Stimulated activated CD4-positive, alpha-beta T cell treated with anti-CD3 and anti-CD28 coated beads, Interleukin-1b, Interleukin-23, amount 100 ng/mL, for 48 hours (primary cell): ENCODE measurements at regions not wholly inside any gene's neighbourhood (a gene's known extent, or its start where the extent isn't known, plus 50 kb on each side); places are given as distances from the start of the nearest gene placed in this dataset.

ENCODE experiments used
- DNase-seq: peaks from one replicate; pipeline ENCODE4 v3.0.0-alpha.2; 2020

- no peak for DNase-seq
Observed at GRCh38 chr5:27608992-27609391, 570.6 kb upstream of the CDH9 start.

GRCh38 chr5:27598576-27598975, 560.2 kb upstream of the CDH9 start:
- no peak for DNase-seq

- DNase-seq, result no peak
Observed at GRCh38 chr5:27594141-27594540, 555.8 kb upstream of the CDH9 start.

- no peak for DNase-seq
Observed at GRCh38 chr5:27592231-27592630, 553.8 kb upstream of the CDH9 start.

GRCh38 chr5:27590503-27590902, 552.1 kb upstream of the CDH9 start:
- DNase-seq, result no peak

GRCh38 chr5:27578279-27578678, 539.9 kb upstream of the CDH9 start:
- no peak for DNase-seq

- no peak for DNase-seq
Observed at GRCh38 chr5:27571681-27572080, 533.3 kb upstream of the CDH9 start.

- DNase-seq, result no peak
Observed at GRCh38 chr5:27568811-27569210, 530.4 kb upstream of the CDH9 start.

GRCh38 chr5:27561408-27561807, 523.0 kb upstream of the CDH9 start:
- no peak for DNase-seq

- no peak for DNase-seq
Observed at GRCh38 chr5:27548484-27548883, 510.1 kb upstream of the CDH9 start.

GRCh38 chr5:27535031-27535557, 496.7 kb upstream of the CDH9 start:
- no peak for DNase-seq

GRCh38 chr5:27532305-27532704, 493.9 kb upstream of the CDH9 start:
- DNase-seq, result no peak

- DNase-seq, result no peak
Observed at GRCh38 chr5:27524515-27524914, 486.1 kb upstream of the CDH9 start.

GRCh38 chr5:27523629-27524028, 485.2 kb upstream of the CDH9 start:
- DNase-seq, result no peak

- DNase-seq, result no peak
Observed at GRCh38 chr5:27516437-27516836, 478.1 kb upstream of the CDH9 start.

GRCh38 chr5:27511061-27511460, 472.7 kb upstream of the CDH9 start:
- no peak for DNase-seq

GRCh38 chr5:27503813-27504212, 465.4 kb upstream of the CDH9 start:
- DNase-seq, result no peak

- no peak for DNase-seq
Observed at GRCh38 chr5:27502236-27502635, 463.9 kb upstream of the CDH9 start.

GRCh38 chr5:27497491-27497890, 459.1 kb upstream of the CDH9 start:
- DNase-seq, result no peak

GRCh38 chr5:27494887-27495286, 456.5 kb upstream of the CDH9 start:
- DNase-seq, result no peak

GRCh38 chr5:27491746-27492439, 453.5 kb upstream of the CDH9 start:
- DNase-seq, result no peak

GRCh38 chr5:27491047-27491446, 452.7 kb upstream of the CDH9 start:
- no peak for DNase-seq

GRCh38 chr5:27489701-27490100, 451.3 kb upstream of the CDH9 start:
- DNase-seq, result no peak

- no peak for DNase-seq
Observed at GRCh38 chr5:27482663-27483062, 444.3 kb upstream of the CDH9 start.

- DNase-seq, result no peak
Observed at GRCh38 chr5:27479859-27480258, 441.5 kb upstream of the CDH9 start.
